Astrocyte of the cerebellum (primary cell): ENCODE measurements at regions not wholly inside any gene's neighbourhood (a gene's known extent, or its start where the extent isn't known, plus 50 kb on each side); places are given as distances from the start of the nearest gene placed in this dataset.

Experiments used
- DNase-seq: peaks from one replicate; pipeline ENCODE4 v3.0.0-alpha.2; 2011; ENCODE audit warnings: low read depth
- H3K4me3 ChIP-seq: 2 replicates; pipeline ENCODE4 v1.5.1; 2011; ENCODE audit warnings: mild to moderate bottlenecking, low read depth, low read length, moderate library complexity
- CTCF ChIP-seq: IDR thresholded peaks from 2 replicates; pipeline ENCODE4 v1.5.1; 2012; ENCODE audit warnings: low read length, low read depth, moderate library complexity, mild to moderate bottlenecking; ENCODE audit errors: missing control alignments
- in situ Hi-C: cut with HindIII; loops from 2 replicates; pipeline ENCODE4 v1.10.0; 2017; ENCODE audit warnings: low sequenced_read_pairs

- in situ Hi-C loops: no loop called here
- no peak for TF ChIP-seq CTCF
- no peak overlapping the region for H3K4me3 ChIP-seq
- DNase-seq: no peak
Measured at GRCh38 chr5:18102733-18103132, 468.5 kb downstream of the TAF11L14 start.

GRCh38 chr5:18105449-18105848 is 471.2 kb downstream of the TAF11L14 start:
- no peak for DNase-seq
- TF ChIP-seq CTCF: no peak
- in situ Hi-C loops: no loop called here
- no peak overlapping the region for H3K4me3 ChIP-seq

GRCh38 chr5:18111906-18112465 is 477.7 kb downstream of the TAF11L14 start:
- in situ Hi-C loops: no loop called here
- no peak overlapping the region for H3K4me3 ChIP-seq
- DNase-seq: no peak
- no peak for TF ChIP-seq CTCF

- TF ChIP-seq CTCF: peak; percentile 47
- peak; percentile 23 for DNase-seq
- no peak overlapping the region for H3K4me3 ChIP-seq
- in situ Hi-C loops: no loop called here
Measured at GRCh38 chr5:18113721-18114120, 479.5 kb downstream of the TAF11L14 start.

- in situ Hi-C loops: no loop called here
- no peak for DNase-seq
- no peak for TF ChIP-seq CTCF
- no peak overlapping the region for H3K4me3 ChIP-seq
Measured at GRCh38 chr5:18114151-18114757, 480.0 kb downstream of the TAF11L14 start.

GRCh38 chr5:18117968-18118367 is 483.7 kb downstream of the TAF11L14 start:
- in situ Hi-C loops: no loop called here
- no peak overlapping the region for H3K4me3 ChIP-seq
- TF ChIP-seq CTCF: no peak
- no peak for DNase-seq
